ENCODE measurements at regions not wholly inside any gene's neighbourhood (a gene's known extent, or its start where the extent isn't known, plus 50 kb on each side); places are given as distances from the start of the nearest gene placed in this dataset.

- DNase-seq (ENCODE audit: extremely low read depth in 1 of 11, low read depth in 9 of 11, low spot score in 4 of 11), result no peak
Observed at GRCh38 chr14:98140862-98141530, 1131.0 kb downstream of the BCL11B start.

GRCh38 chr14:98143566-98143965, 1128.4 kb downstream of the BCL11B start:
- DNase-seq (ENCODE audit: extremely low read depth in 1 of 11, low read depth in 9 of 11, low spot score in 4 of 11), result no peak

GRCh38 chr14:98144964-98145363, 1127.0 kb downstream of the BCL11B start:
- DNase-seq (ENCODE audit: extremely low read depth in 1 of 11, low read depth in 9 of 11, low spot score in 4 of 11), result no peak

- no peak for DNase-seq (ENCODE audit: extremely low read depth in 1 of 11, low read depth in 9 of 11, low spot score in 4 of 11)
Observed at GRCh38 chr14:98146416-98146815, 1125.6 kb downstream of the BCL11B start.

GRCh38 chr14:98154254-98154653, 1117.7 kb downstream of the BCL11B start:
- DNase-seq (ENCODE audit: extremely low read depth in 1 of 11, low read depth in 9 of 11, low spot score in 4 of 11), result no peak

- no peak for DNase-seq (ENCODE audit: extremely low read depth in 1 of 11, low read depth in 9 of 11, low spot score in 4 of 11)
Observed at GRCh38 chr14:98156411-98156810, 1115.6 kb downstream of the BCL11B start.

GRCh38 chr14:98160901-98161300, 1111.1 kb downstream of the BCL11B start:
- no peak for DNase-seq (ENCODE audit: extremely low read depth in 1 of 11, low read depth in 9 of 11, low spot score in 4 of 11)

- DNase-seq (ENCODE audit: extremely low read depth in 1 of 11, low read depth in 9 of 11, low spot score in 4 of 11), result no peak
Observed at GRCh38 chr14:98161356-98161755, 1110.6 kb downstream of the BCL11B start.

- DNase-seq (ENCODE audit: extremely low read depth in 1 of 11, low read depth in 9 of 11, low spot score in 4 of 11), result no peak
Observed at GRCh38 chr14:98162856-98163805, 1108.9 kb downstream of the BCL11B start.

GRCh38 chr14:98163873-98164272, 1108.1 kb downstream of the BCL11B start:
- no peak for DNase-seq (ENCODE audit: extremely low read depth in 1 of 11, low read depth in 9 of 11, low spot score in 4 of 11)

GRCh38 chr14:98165976-98166375, 1106.0 kb downstream of the BCL11B start:
- DNase-seq (ENCODE audit: extremely low read depth in 1 of 11, low read depth in 9 of 11, low spot score in 4 of 11), result no peak

- no peak for DNase-seq (ENCODE audit: extremely low read depth in 1 of 11, low read depth in 9 of 11, low spot score in 4 of 11)
Observed at GRCh38 chr14:98167275-98167674, 1104.7 kb downstream of the BCL11B start.

GRCh38 chr14:98167705-98168104, 1104.3 kb downstream of the BCL11B start:
- no peak for DNase-seq (ENCODE audit: extremely low read depth in 1 of 11, low read depth in 9 of 11, low spot score in 4 of 11)

GRCh38 chr14:98168211-98168985, 1103.6 kb downstream of the BCL11B start:
- no peak for DNase-seq (ENCODE audit: extremely low read depth in 1 of 11, low read depth in 9 of 11, low spot score in 4 of 11)

- DNase-seq (ENCODE audit: extremely low read depth in 1 of 11, low read depth in 9 of 11, low spot score in 4 of 11), result no peak
Observed at GRCh38 chr14:98169170-98169587, 1102.8 kb downstream of the BCL11B start.

GRCh38 chr14:98170575-98170974, 1101.4 kb downstream of the BCL11B start:
- peak in 2 of 11 donors; percentile 18 to 24 for DNase-seq (ENCODE audit: extremely low read depth in 1 of 11, low read depth in 9 of 11, low spot score in 4 of 11)

GRCh38 chr14:98171654-98172053, 1100.3 kb downstream of the BCL11B start:
- DNase-seq (ENCODE audit: extremely low read depth in 1 of 11, low read depth in 9 of 11, low spot score in 4 of 11), result no peak

GRCh38 chr14:98172243-98172778, 1099.7 kb downstream of the BCL11B start:
- DNase-seq (ENCODE audit: extremely low read depth in 1 of 11, low read depth in 9 of 11, low spot score in 4 of 11), result no peak

GRCh38 chr14:98173305-98173704, 1098.7 kb downstream of the BCL11B start:
- DNase-seq (ENCODE audit: extremely low read depth in 1 of 11, low read depth in 9 of 11, low spot score in 4 of 11), result no peak
